HG03196 (cell line): ENCODE measurements at regions not wholly inside any gene's neighbourhood (a gene's known extent, or its start where the extent isn't known, plus 50 kb on each side); places are given as distances from the start of the nearest gene placed in this dataset.
"Not testable (repeated sequence)": the region's sequence is repeated elsewhere in the genome, so short reads cannot be mapped to it uniquely, and the experiment has no call there.

Experiments
- ATAC-seq: cut with Tn5 transposase; IDR thresholded peaks from one replicate; pipeline ENCODE4 v1.9.1; 2021; ENCODE audit not compliant: unreplicated experiment

GRCh38 chr12:17132336-17132735 is 526.4 kb upstream of the LMO3 start:
- no peak for ATAC-seq

DNA sequence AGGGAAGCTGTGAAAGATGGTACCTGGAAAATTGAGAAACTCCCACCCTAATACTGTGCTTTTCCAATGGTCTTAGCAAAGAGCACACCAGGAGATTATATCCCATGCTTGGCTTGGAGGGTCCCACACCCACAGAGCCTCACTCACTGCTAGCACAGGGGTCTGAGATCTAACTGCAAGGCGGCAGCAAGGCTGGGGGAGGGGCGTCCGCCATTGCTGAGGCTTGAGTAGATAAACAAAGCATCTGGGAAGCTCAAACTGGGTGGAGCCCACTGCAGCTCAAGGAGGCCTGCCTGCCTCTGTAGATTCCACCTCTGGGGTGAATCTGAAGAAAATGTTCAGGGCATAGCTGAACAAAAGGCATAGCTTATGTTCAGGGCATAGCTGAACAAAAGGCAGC is 510.6 kb upstream of the LMO3 start:
- ATAC-seq = not testable (repeated sequence)

DNA sequence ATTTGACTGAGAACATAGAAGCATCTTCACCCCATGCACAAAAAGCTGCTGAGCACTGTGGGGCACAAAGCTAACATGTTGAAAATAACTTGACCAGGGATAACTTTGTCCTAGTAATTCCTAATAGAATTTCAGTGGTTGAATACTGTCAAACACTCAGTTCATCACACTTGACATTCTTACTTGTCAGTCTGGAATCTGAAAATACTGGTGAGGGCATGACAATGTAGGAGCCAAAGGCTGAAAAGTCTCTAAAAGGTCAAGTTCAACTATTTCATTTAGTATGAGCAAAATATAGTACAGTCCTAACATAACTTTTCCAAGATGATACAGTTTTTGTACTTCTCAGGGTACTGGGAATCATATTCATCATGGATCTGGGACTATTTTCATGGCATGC is 504.4 kb upstream of the LMO3 start:
- no peak for ATAC-seq

DNA sequence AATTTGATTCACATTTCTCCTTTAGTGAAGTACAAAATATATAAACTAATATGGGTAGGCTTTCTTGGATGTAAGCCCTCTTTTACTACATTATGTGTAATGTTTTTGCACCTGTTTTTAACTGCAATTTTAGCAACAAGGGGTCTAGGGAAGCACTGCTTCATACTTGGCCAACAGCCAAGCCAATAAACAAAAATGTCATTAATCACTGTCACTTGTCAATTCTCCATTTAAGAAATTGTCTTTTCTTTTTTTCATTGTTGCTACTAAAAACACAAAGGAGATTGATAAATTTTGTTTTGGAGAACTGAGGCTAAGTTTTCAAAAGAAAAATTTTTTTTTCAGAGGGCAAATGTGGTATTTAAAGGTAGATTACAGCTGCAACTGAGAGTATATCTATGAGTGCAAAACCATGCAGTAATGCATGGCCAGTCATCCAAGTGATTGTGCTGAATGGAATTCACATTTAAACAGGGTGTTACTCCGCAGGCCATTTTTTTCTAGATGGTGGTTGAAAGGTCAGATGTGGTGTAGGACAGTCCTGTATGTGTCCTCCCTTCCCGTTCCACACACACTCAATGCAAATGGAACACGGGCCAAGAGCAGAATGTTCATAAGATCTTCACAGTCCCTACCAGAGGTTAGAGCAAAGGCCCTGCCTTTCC is 503.0 kb upstream of the LMO3 start:
- ATAC-seq = no peak

DNA sequence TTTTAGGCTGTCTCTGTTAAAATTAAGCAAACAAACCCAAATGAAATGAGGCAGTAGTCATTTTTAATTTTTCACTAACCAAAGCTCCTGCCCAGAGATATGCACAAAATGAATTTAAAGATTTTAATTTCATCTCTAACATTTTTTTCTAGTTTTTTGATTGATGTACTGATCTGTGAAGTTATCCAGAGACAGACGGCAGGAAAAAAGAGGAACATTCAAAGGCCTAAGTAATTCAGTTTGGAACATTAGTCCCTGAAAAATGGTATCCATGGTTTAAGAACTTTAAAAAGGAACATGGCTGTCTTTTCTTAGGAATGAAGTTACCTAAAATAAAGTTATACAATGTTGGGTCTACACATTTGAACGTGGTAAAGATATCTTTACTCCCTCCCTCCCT is 498.8 kb upstream of the LMO3 start:
- no peak for ATAC-seq

DNA sequence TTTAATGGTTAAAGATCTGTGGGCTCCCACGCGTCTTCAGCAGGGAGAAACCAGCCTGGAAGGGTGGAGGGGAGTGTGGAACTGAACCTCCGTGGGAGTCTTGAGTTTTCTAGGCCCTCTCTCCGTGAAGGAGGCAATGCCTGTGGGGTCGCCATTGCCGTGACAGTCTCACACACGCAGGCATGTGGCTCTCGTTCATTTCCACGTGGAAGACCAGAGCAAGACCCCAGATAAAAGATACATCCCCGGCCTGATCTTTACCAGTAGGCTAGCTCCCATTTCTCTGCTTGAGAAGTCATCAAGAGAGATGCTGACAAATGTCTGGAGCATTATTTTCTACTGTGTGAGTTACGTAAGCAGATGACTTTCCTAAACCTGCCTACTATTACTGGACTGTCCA is 491.7 kb upstream of the LMO3 start:
- no peak for ATAC-seq

- no peak for ATAC-seq
Measured at GRCh38 chr12:17084831-17085230, 478.9 kb upstream of the LMO3 start.

- ATAC-seq = no peak
Measured at GRCh38 chr12:17079251-17079909, 473.4 kb upstream of the LMO3 start.

- ATAC-seq = no peak
Measured at GRCh38 chr12:17077594-17077993, 471.6 kb upstream of the LMO3 start.

- ATAC-seq = no peak
Measured at GRCh38 chr12:17076811-17077210, 470.8 kb upstream of the LMO3 start.

DNA sequence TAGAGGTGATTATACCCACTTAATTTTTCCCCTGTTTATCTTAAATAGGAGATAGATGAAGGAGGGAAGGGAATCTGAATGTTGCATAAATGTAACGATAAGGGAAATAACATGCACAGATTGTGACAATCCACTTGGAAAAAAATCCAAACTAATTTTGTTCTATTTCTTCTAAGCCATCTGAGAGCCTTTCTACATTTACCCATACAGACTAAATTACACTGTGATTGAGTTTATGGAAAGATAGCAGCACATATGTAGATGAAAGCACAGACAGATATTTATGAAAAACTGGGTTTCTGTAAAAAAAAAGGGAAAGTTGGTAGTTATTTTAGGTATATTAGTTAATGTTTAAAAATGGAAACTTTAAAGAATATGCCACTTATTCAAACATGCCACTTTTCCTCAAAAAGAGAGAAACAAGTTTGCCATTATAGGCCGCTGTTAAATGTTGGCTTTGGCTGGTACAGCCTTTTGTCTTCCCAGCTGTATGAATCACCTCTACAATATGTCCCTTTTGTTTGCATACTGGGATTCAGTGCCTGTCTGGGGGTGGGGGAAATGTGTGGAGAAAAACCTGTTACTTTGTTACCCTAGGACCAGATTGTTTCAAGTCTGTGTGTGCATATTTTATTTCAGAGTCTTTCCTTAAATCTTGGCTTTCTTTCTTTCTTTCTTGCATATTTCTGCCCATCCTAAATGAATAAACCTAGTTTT is 470.2 kb upstream of the LMO3 start:
- ATAC-seq = no peak

DNA sequence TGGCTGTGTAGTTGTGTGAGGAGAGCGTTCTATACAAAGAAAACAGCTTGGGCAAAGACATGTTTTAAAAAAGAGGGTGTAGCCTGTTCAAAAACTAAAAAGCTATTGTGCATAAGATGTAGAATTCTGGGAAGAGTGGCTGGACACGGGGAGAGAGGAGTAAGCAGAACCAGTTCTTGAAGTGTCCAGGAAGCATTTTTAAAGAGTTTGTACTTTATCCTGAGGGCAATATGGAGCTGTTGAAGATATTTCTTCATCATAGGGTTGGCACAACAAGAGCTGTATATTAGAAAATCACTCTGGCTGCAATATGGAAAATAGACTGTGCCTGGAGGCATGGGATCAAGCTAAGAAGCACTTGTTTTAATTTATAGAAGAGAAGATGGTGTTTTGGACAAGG is 458.9 kb upstream of the LMO3 start:
- no peak for ATAC-seq

- ATAC-seq = no peak
Measured at GRCh38 chr12:17062267-17063036, 456.5 kb upstream of the LMO3 start.

- ATAC-seq = no peak
Measured at GRCh38 chr12:17060260-17060659, 454.3 kb upstream of the LMO3 start.

DNA sequence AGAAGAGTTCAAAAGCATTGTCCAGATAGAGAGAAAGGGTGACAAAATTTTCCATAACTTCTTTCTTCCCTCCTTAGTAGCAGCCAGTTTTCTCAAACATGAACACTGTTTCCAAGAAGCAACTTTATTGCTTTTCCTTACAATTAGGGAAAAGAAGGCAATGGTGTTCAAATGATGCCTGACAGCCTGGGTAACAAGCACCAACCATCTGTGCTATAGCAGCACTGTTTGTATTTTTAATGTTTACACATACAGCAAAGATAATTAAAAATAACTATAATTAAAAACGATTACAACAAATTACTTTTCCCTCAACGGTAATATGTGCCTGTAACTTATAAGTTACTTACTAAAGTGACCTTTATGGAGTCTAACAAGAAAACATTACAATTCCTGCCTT is 450.6 kb upstream of the LMO3 start:
- no peak for ATAC-seq

DNA sequence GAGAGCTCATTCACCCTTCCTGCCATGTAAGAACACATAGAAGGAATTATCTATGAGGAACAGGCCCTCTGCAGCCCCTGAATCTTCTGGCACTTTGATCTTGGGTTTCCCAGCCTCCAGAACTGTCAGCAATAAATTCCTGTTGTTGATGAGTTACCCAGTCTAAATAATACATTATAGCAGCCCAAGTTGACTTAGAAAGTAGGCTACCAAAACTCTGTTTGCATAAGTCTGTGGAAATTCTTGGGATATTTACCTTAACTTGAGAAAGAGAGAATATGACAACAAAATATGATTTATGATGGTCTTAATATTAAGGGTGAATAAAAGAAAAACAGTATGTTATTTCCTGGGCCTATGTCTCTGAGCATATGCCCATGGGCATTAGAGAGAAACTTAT is 433.0 kb upstream of the LMO3 start:
- no peak for ATAC-seq

GRCh38 chr12:17035372-17035771 is 429.4 kb upstream of the LMO3 start:
- no peak for ATAC-seq

DNA sequence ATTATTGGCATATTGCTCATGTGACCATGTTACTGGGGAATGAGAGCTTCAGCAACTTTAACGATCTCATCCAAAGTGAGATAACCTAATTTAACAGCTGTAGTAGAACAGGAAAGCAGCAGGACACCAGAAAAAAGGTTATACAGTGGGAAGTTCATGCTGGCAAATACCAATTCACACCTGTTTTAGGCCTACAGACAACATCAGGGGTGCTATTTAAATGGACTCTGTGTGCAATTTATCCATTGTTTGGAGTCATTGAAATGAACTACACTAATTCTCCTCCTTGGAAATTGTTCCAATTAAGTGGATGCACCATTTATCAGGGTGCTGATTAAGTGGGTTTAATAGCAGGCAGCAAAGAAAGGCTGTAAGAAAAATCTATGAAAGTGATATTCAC is 424.4 kb upstream of the LMO3 start:
- ATAC-seq = no peak

GRCh38 chr12:17028348-17028747 is 422.4 kb upstream of the LMO3 start:
- no peak for ATAC-seq

- ATAC-seq = not testable (repeated sequence)
Measured at GRCh38 chr12:17025424-17025823, 419.5 kb upstream of the LMO3 start.

GRCh38 chr12:17020765-17021164 is 414.8 kb upstream of the LMO3 start:
- no peak for ATAC-seq

DNA sequence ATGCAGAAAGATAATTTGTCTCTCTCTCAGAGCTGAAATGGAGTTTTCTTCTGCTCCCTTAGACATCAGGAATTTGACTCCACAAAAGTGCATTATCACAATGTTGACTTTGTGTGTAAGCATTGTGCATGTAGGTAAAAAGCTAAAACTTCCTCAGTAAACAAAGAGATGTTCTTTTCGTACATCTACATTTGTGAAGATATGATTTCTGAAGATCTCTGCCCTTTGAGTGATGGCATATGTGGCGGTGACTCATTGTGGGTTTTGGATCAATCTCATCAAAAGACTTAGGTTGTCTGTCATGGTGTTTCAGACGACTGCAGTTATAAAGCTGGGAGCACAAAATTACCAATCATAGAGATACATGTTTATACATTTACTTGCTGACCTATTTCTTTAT is 411.4 kb upstream of the LMO3 start:
- no peak for ATAC-seq
